ENCODE measurements at regions not wholly inside any gene's neighbourhood (a gene's known extent, or its start where the extent isn't known, plus 50 kb on each side); places are given as distances from the start of the nearest gene placed in this dataset.

DNA sequence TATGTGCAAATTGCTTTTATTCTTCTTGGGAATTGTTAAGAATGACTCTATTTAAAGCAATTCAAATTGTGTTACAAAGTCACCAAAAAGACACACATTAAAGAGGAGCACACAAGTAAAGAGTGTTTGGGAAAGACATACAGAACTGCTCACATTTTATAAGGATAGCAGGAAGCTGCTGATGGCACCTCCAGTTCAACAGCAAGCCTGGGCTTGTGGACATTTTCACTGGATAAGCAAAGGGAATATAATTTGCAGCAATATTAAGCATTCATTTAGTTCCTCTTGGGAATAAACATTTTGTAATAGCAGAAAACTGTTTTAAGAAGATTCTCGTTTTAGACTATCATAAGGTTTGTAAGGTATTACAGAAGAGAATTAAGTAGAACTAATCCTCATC, 1271.9 kb downstream of the ZPLD1 start:
- DNase-seq (no peak), ATAC-seq (no peak)

DNA sequence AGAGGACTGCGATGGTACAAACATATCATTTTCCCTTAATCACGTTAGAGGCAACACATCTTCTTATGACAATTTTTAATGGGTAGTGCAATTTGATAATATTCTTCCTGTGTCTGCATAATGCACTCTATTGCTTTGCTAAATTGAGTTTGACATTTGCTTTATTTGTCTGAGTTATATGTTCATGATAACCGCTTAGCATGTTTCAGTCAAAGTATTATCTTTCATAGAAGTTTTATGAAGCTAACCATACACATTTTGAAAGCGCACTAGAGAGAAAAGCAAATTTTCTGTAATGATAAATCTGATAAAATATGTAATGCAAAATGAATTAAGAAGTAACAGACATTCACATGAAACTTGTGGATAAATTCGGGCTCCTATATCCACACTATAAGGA, 1276.9 kb downstream of the ZPLD1 start:
- DNase-seq (no peak), ATAC-seq (no peak)
- TF ChIP-seq, protein P1, sequence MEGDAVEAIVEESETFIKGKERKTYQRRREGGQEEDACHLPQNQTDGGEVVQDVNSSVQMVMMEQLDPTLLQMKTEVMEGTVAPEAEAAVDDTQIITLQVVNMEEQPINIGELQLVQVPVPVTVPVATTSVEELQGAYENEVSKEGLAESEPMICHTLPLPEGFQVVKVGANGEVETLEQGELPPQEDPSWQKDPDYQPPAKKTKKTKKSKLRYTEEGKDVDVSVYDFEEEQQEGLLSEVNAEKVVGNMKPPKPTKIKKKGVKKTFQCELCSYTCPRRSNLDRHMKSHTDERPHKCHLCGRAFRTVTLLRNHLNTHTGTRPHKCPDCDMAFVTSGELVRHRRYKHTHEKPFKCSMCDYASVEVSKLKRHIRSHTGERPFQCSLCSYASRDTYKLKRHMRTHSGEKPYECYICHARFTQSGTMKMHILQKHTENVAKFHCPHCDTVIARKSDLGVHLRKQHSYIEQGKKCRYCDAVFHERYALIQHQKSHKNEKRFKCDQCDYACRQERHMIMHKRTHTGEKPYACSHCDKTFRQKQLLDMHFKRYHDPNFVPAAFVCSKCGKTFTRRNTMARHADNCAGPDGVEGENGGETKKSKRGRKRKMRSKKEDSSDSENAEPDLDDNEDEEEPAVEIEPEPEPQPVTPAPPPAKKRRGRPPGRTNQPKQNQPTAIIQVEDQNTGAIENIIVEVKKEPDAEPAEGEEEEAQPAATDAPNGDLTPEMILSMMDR (IDR thresholded peaks at IDR 0.05), result no peak
- Histone ChIP-seq H3K4me1 (ENCODE audit: low read depth) (no peaks in the 10 kb centered on the region), H3K9me3 (no peaks in the 10 kb centered on the region), H3K4me3 (no peak overlapping the region), H3K36me3 (ENCODE audit: low read depth) (no peaks in the 10 kb centered on the region)
- intact Hi-C loops (cut with DNase I, micrococcal nuclease), result no loop called here

More for the DNA sequence above, 1271.9 kb downstream of the ZPLD1 start:
- no peaks in the 10 kb centered on the region for H3K4me1 ChIP-seq (ENCODE audit: low read depth)
- intact Hi-C loops (cut with DNase I, micrococcal nuclease), result no loop called here
- TF ChIP-seq, protein P1 (IDR thresholded peaks at IDR 0.05), result no peak
- no peak overlapping the region for H3K4me3 ChIP-seq
- H3K36me3 ChIP-seq (ENCODE audit: low read depth), result no peaks in the 10 kb centered on the region
- no peaks in the 10 kb centered on the region for H3K9me3 ChIP-seq

DNA sequence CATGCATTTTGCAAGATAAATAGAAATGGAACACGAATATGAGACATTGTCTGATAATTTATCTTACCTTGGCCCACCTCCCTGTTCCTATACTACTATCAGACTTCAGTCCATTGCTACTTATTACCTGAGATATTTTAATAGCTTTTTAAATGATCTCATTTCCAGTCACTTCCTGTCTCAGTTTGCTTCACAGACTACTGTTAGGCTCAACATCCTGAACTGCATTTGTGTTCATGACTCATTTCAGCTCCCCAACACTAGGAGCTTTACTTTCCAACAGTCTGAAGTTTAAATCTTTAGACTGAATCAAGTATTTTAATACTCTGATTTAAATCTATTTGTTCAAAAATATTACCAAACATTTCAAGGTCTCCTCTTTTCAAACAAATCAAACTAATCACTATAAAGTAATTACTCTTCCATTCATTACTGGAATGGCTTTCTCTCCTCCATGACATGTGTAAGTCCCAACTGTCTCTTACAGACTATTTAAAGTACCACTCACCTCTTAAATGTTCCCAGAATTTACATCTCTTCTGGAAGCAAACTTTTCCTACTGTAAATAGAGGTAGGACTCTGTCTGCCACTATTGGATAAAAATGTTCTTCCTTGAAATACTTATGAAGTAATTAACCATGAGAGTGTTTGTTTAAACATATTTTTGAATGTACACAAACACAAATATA, 1277.6 kb downstream of the ZPLD1 start:
- Histone ChIP-seq H3K4me3 (no peak overlapping the region), H3K9me3 (no peaks in the 10 kb centered on the region), H3K4me1 (ENCODE audit: low read depth) (no peaks in the 10 kb centered on the region), H3K36me3 (ENCODE audit: low read depth) (no peaks in the 10 kb centered on the region)
- TF ChIP-seq, protein P1 (IDR thresholded peaks at IDR 0.05), result no peak
- intact Hi-C loops (cut with DNase I, micrococcal nuclease), result no loop called here
- DNase-seq, result no peak
- no peak for ATAC-seq

DNA sequence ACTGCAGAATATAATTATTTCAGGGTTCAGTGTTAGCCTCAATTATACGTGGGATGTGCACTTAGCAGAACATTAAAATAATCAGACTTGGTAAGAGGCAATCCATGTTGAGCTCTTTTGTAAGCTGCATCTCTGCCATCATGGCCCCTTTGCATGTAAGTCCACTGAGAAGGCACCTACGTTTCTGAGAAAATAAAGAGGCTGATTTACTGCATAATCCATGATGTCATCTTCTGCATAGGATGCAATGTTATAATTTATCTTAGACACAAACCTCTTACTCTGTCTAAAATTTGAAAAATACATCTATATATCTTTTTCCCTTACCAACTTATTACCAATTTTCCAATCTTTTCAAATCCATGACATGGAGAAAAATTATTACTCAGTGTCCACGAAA, 1294.7 kb downstream of the ZPLD1 start:
- TF ChIP-seq, protein P1 (IDR thresholded peaks at IDR 0.05), result no peak
- intact Hi-C loops (cut with DNase I, micrococcal nuclease), result no loop called here
- no peaks in the 10 kb centered on the region for H3K9me3 ChIP-seq
- DNase-seq, result no peak
- H3K4me1 ChIP-seq (ENCODE audit: low read depth), result no peaks in the 10 kb centered on the region
- no peak for ATAC-seq
- no peak overlapping the region for H3K4me3 ChIP-seq
- H3K36me3 ChIP-seq (ENCODE audit: low read depth), result no peaks in the 10 kb centered on the region

DNA sequence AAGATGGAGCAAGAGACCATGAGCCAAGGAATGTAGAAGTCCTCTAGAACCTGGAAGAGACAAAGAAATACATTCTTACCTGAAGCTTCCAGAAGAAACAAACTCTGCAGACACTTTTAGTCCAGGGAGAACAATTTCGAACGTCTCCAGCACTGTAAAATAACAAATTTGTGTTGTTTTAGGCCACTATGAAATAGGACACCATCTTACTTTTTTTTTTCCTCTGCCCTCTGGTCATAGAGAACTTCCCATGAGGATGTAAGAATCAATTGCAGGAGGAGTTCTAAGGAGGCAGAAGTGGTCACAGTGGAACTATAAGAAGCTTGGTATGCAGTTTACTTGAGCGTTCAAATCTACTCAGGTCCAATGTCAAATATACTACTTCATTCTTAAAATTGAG, 1295.9 kb downstream of the ZPLD1 start:
- H3K4me1 ChIP-seq (ENCODE audit: low read depth), result no peaks in the 10 kb centered on the region
- intact Hi-C loops (cut with DNase I, micrococcal nuclease), result no loop called here

More for the DNA sequence above, 1295.9 kb downstream of the ZPLD1 start:
- H3K9me3 ChIP-seq, result no peaks in the 10 kb centered on the region
- ATAC-seq (no peak), DNase-seq (no peak)
- TF ChIP-seq, protein P1 (IDR thresholded peaks at IDR 0.05), result no peak
- no peak overlapping the region for H3K4me3 ChIP-seq
- no peaks in the 10 kb centered on the region for H3K36me3 ChIP-seq (ENCODE audit: low read depth)
